ENCODE measurements at regions not wholly inside any gene's neighbourhood (a gene's known extent, or its start where the extent isn't known, plus 50 kb on each side); places are given as distances from the start of the nearest gene placed in this dataset.

GRCh38 chr14:104429291-104429861, 150.2 kb upstream of the C14orf180 start:
- Mint-ChIP-seq H3K36me3 (no peaks in the 10 kb centered on the region), H3K4me1 (no peaks in the 10 kb centered on the region), H3K27ac (no peak overlapping the region), H3K27me3 (no peaks in the 10 kb centered on the region), H3K9me3 (no peaks in the 10 kb centered on the region), H3K4me3 (no peak overlapping the region)
- Histone ChIP-seq H3K4me3 (ENCODE audit: low read depth, low read length) (no peak overlapping the region), H3K36me3 (ENCODE audit: control insufficient read depth, insufficient read depth, low read length) (no peaks in the 10 kb centered on the region), H3K9me3 (ENCODE audit: control insufficient read depth in 2 of 2, low read length in 2 of 2) (no peaks in the 10 kb centered on the region), H3K27me3 (ENCODE audit: control insufficient read depth, insufficient read depth, low read length) (no peaks in the 10 kb centered on the region), H3K4me1 (ENCODE audit: control insufficient read depth, insufficient read depth, low read length, poor library complexity, severe bottlenecking) (no peaks in the 10 kb centered on the region), H3K27ac (ENCODE audit: insufficient read depth, low read length, poor library complexity, severe bottlenecking) (no peak overlapping the region)
- ATAC-seq (ENCODE audit: low read depth in 2 of 2) (no peak), DNase-seq (no peak)

GRCh38 chr14:104431351-104431928, 148.1 kb upstream of the C14orf180 start:
- no peaks in the 10 kb centered on the region for H3K9me3 Mint-ChIP-seq
- DNase-seq = no peak
- no peaks in the 10 kb centered on the region for H3K27me3 ChIP-seq (ENCODE audit: control insufficient read depth, insufficient read depth, low read length)
- H3K4me3 ChIP-seq (ENCODE audit: low read depth, low read length) = no peak overlapping the region
- peaks cover 3% of the 10 kb centered on the region for H3K4me1 ChIP-seq (ENCODE audit: control insufficient read depth, insufficient read depth, low read length, poor library complexity, severe bottlenecking)
- H3K4me3 Mint-ChIP-seq = no peak overlapping the region
- H3K36me3 ChIP-seq (ENCODE audit: control insufficient read depth, insufficient read depth, low read length) = no peaks in the 10 kb centered on the region
- H3K27ac ChIP-seq (ENCODE audit: insufficient read depth, low read length, poor library complexity, severe bottlenecking) = no peak overlapping the region
- ATAC-seq (ENCODE audit: low read depth in 2 of 2) = no peak
- H3K36me3 Mint-ChIP-seq = no peaks in the 10 kb centered on the region
- H3K27me3 Mint-ChIP-seq = no peaks in the 10 kb centered on the region
- H3K9me3 ChIP-seq (ENCODE audit: control insufficient read depth in 2 of 2, low read length in 2 of 2) = no peaks in the 10 kb centered on the region
- no peaks in the 10 kb centered on the region for H3K4me1 Mint-ChIP-seq
- no peak overlapping the region for H3K27ac Mint-ChIP-seq

GRCh38 chr14:104431929-104432541, 147.5 kb upstream of the C14orf180 start:
- no peaks in the 10 kb centered on the region for H3K36me3 Mint-ChIP-seq
- Histone ChIP-seq H3K36me3 (ENCODE audit: control insufficient read depth, insufficient read depth, low read length) (no peaks in the 10 kb centered on the region), H3K27ac (ENCODE audit: insufficient read depth, low read length, poor library complexity, severe bottlenecking) (no peak overlapping the region), H3K4me3 (ENCODE audit: low read depth, low read length) (no peak overlapping the region), H3K9me3 (ENCODE audit: control insufficient read depth in 2 of 2, low read length in 2 of 2) (no peaks in the 10 kb centered on the region), H3K4me1 (ENCODE audit: control insufficient read depth, insufficient read depth, low read length, poor library complexity, severe bottlenecking) (peaks cover 3% of the 10 kb centered on the region), H3K27me3 (ENCODE audit: control insufficient read depth, insufficient read depth, low read length) (no peaks in the 10 kb centered on the region)
- H3K9me3 Mint-ChIP-seq = no peaks in the 10 kb centered on the region
- ATAC-seq (ENCODE audit: low read depth in 2 of 2) (no peak), DNase-seq (no peak)
- H3K27ac Mint-ChIP-seq = no peak overlapping the region
- no peaks in the 10 kb centered on the region for H3K27me3 Mint-ChIP-seq
- H3K4me3 Mint-ChIP-seq = no peak overlapping the region
- H3K4me1 Mint-ChIP-seq = no peaks in the 10 kb centered on the region

- Mint-ChIP-seq H3K4me3 (no peak overlapping the region), H3K4me1 (no peaks in the 10 kb centered on the region)
- H3K4me3 ChIP-seq (ENCODE audit: low read depth, low read length) = no peak overlapping the region
These were observed 146.8 kb upstream of the C14orf180 start for GRCh38 chr14:104432611-104433231.

GRCh38 chr14:104433401-104434213, 146.0 kb upstream of the C14orf180 start:
- H3K4me3 Mint-ChIP-seq = no peak overlapping the region
- peaks cover 3% of the 10 kb centered on the region for H3K4me1 ChIP-seq (ENCODE audit: control insufficient read depth, insufficient read depth, low read length, poor library complexity, severe bottlenecking)
- DNase-seq = no peak
- no peak overlapping the region for H3K27ac Mint-ChIP-seq
- no peaks in the 10 kb centered on the region for H3K4me1 Mint-ChIP-seq
- no peak overlapping the region for H3K27ac ChIP-seq (ENCODE audit: insufficient read depth, low read length, poor library complexity, severe bottlenecking)
- H3K9me3 Mint-ChIP-seq = no peaks in the 10 kb centered on the region
- ATAC-seq (ENCODE audit: low read depth in 2 of 2) = no peak
- H3K36me3 ChIP-seq (ENCODE audit: control insufficient read depth, insufficient read depth, low read length) = no peaks in the 10 kb centered on the region
- H3K36me3 Mint-ChIP-seq = no peaks in the 10 kb centered on the region
- no peaks in the 10 kb centered on the region for H3K9me3 ChIP-seq (ENCODE audit: control insufficient read depth in 2 of 2, low read length in 2 of 2)
- no peaks in the 10 kb centered on the region for H3K27me3 ChIP-seq (ENCODE audit: control insufficient read depth, insufficient read depth, low read length)
- no peaks in the 10 kb centered on the region for H3K27me3 Mint-ChIP-seq
- H3K4me3 ChIP-seq (ENCODE audit: low read depth, low read length) = no peak overlapping the region

More at GRCh38 chr14:104432611-104433231, 146.8 kb upstream of the C14orf180 start:
- Histone ChIP-seq H3K36me3 (ENCODE audit: control insufficient read depth, insufficient read depth, low read length) (no peaks in the 10 kb centered on the region), H3K27ac (ENCODE audit: insufficient read depth, low read length, poor library complexity, severe bottlenecking) (no peak overlapping the region), H3K27me3 (ENCODE audit: control insufficient read depth, insufficient read depth, low read length) (no peaks in the 10 kb centered on the region), H3K4me1 (ENCODE audit: control insufficient read depth, insufficient read depth, low read length, poor library complexity, severe bottlenecking) (peaks cover 3% of the 10 kb centered on the region), H3K9me3 (ENCODE audit: control insufficient read depth in 2 of 2, low read length in 2 of 2) (no peaks in the 10 kb centered on the region)
- no peak for ATAC-seq (ENCODE audit: low read depth in 2 of 2)
- Mint-ChIP-seq H3K36me3 (no peaks in the 10 kb centered on the region), H3K27ac (no peak overlapping the region), H3K27me3 (no peaks in the 10 kb centered on the region), H3K9me3 (no peaks in the 10 kb centered on the region)
- DNase-seq = no peak

- H3K27ac ChIP-seq (ENCODE audit: insufficient read depth, low read length, poor library complexity, severe bottlenecking) = no peak overlapping the region
- no peaks in the 10 kb centered on the region for H3K36me3 ChIP-seq (ENCODE audit: control insufficient read depth, insufficient read depth, low read length)
- H3K36me3 Mint-ChIP-seq = no peaks in the 10 kb centered on the region
- H3K4me1 Mint-ChIP-seq = no peaks in the 10 kb centered on the region
- no peak overlapping the region for H3K27ac Mint-ChIP-seq
- H3K27me3 ChIP-seq (ENCODE audit: control insufficient read depth, insufficient read depth, low read length) = no peaks in the 10 kb centered on the region
- no peaks in the 10 kb centered on the region for H3K9me3 ChIP-seq (ENCODE audit: control insufficient read depth in 2 of 2, low read length in 2 of 2)
- H3K27me3 Mint-ChIP-seq = no peaks in the 10 kb centered on the region
- no peak for DNase-seq
- no peak overlapping the region for H3K4me3 ChIP-seq (ENCODE audit: low read depth, low read length)
- H3K4me1 ChIP-seq (ENCODE audit: control insufficient read depth, insufficient read depth, low read length, poor library complexity, severe bottlenecking) = peaks cover 3% of the 10 kb centered on the region
- no peak overlapping the region for H3K4me3 Mint-ChIP-seq
- no peaks in the 10 kb centered on the region for H3K9me3 Mint-ChIP-seq
- ATAC-seq (ENCODE audit: low read depth in 2 of 2) = no peak
These were observed 145.1 kb upstream of the C14orf180 start for GRCh38 chr14:104434214-104435076.
